Dendritic cell treated with granulocyte-macrophage colony-stimulating factor and Interleukin-4, amounts not matched to agents 40 ng/mL and 50 ng/mL, for 4 days (primary cell): ENCODE measurements at regions not wholly inside any gene's neighbourhood (a gene's known extent, or its start where the extent isn't known, plus 50 kb on each side); places are given as distances from the start of the nearest gene placed in this dataset.

Experiments used
- H3K27ac Mint-ChIP-seq: one replicate; pipeline ENCODE4 v1.8.0; 2022; ENCODE audit warnings: mild to moderate bottlenecking, mixed read lengths
- H3K27me3 Mint-ChIP-seq: one replicate; pipeline ENCODE4 v1.8.0; 2022; ENCODE audit warnings: mild to moderate bottlenecking, mixed read lengths
- H3K36me3 Mint-ChIP-seq: one replicate; pipeline ENCODE4 v1.8.0; 2022; ENCODE audit warnings: low read depth, mixed read lengths
- H3K4me1 Mint-ChIP-seq: one replicate; pipeline ENCODE4 v1.8.0; 2022; ENCODE audit warnings: low read depth, mixed read lengths
- H3K4me3 Mint-ChIP-seq: one replicate; pipeline ENCODE4 v1.8.0; 2022; ENCODE audit warnings: mild to moderate bottlenecking, moderate library complexity, mixed read lengths
- H3K9me3 Mint-ChIP-seq: one replicate; pipeline ENCODE4 v1.8.0; 2022; ENCODE audit warnings: mixed read lengths
- intact Hi-C: fragments of 100-400 bp; cut with micrococcal nuclease; formaldehyde crosslinking; loops from one replicate; pipeline ENCODE4 v1.15.0; 2022

DNA sequence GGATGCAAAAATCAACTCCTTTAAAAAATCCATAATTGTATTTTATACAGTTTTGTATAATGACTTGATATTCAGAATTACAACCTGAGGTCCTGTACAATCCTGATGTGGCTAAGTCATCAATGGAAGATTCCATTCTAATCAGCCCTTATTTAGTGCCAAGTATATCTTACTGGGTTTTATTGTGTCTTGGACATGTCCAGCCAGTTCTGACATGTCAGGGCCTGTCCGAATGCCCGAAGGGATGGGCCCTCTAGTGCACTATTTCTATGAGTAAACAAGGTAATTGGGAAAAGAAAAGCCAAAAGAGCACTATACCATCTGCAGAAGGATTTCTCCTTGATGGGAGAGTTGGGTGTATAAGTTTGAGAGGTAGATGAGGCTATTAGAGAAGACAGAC, 412.9 kb downstream of the METTL15 start:
- Mint-ChIP-seq H3K27ac (no peak overlapping the region), H3K27me3 (no peaks in the 10 kb centered on the region), H3K4me1 (no peaks in the 10 kb centered on the region), H3K4me3 (no peak overlapping the region), H3K9me3 (peaks cover 30% of the 10 kb centered on the region), H3K36me3 (no peaks in the 10 kb centered on the region)
- intact Hi-C loops, result no loop called here

DNA sequence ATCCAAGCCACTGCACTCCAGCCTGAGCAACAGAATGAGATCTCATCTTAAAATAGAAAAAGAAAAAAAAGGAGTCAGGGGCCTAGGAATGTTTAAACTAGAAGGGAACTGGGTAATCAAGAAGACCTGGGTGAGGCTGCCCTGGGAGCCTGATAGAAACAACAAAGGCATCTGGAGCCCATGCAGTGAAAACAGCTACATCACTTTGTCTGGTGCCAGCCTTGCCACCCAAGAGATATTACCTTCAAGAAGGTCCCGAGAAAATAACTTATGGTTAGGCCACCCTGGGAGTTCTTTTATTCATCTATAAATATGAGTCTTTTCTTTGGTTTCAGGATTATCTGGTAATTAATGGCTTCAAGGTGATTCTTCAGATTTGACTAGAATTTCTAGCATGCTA, 412.1 kb downstream of the METTL15 start:
- no peak overlapping the region for H3K4me3 Mint-ChIP-seq
- no peak overlapping the region for H3K27ac Mint-ChIP-seq
- H3K36me3 Mint-ChIP-seq, result no peaks in the 10 kb centered on the region
- no peaks in the 10 kb centered on the region for H3K4me1 Mint-ChIP-seq
- H3K9me3 Mint-ChIP-seq, result peaks cover 22% of the 10 kb centered on the region
- intact Hi-C loops, result no loop called here
- H3K27me3 Mint-ChIP-seq, result no peaks in the 10 kb centered on the region

DNA sequence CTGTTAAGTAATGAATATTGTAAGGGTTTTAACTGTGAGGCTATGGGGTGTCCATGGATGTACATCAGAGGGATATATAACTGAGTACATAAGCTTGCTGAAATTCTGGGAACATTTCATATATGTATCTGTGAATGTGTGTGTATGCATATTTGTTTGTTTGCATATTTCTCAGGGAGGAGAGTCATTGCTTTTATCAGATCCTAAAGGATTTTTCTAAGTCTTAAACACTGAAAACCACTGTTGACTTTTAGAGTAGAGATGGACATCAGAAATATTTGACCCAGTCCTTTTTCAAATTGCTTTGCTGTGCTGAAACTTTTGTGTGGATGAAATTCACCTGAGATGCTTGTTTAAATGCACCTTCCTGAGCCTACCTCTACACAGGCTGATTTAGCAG, 410.6 kb downstream of the METTL15 start:
- no peaks in the 10 kb centered on the region for H3K36me3 Mint-ChIP-seq

DNA sequence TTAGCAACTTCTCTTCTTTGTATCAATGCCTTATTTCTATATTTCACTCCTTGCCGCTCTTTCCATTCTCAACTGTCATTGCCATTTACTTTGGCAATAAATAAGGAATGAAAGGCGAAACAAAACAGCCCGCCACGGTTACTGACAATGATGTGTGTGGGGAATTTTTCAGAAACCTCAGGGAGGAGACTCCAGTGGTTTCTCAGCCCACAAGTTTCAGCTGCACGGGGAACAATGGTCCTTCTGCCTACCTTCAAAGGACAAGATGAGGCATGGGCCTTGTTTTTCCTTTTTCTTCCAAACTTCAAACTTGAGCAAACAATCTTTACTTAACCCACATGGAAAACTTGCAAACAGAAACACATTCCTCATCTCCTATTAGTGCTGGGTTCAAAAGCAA, 409.4 kb downstream of the METTL15 start:
- Mint-ChIP-seq H3K27me3 (no peaks in the 10 kb centered on the region), H3K4me1 (no peaks in the 10 kb centered on the region), H3K27ac (no peak overlapping the region), H3K36me3 (no peaks in the 10 kb centered on the region), H3K9me3 (peaks cover 25% of the 10 kb centered on the region), H3K4me3 (no peak overlapping the region)
- intact Hi-C loops, result no loop called here

More for the DNA sequence above, 410.6 kb downstream of the METTL15 start:
- peaks cover 13% of the 10 kb centered on the region for H3K9me3 Mint-ChIP-seq
- no peaks in the 10 kb centered on the region for H3K27me3 Mint-ChIP-seq
- no peak overlapping the region for H3K27ac Mint-ChIP-seq
- intact Hi-C loops, result no loop called here
- no peak overlapping the region for H3K4me3 Mint-ChIP-seq
- no peaks in the 10 kb centered on the region for H3K4me1 Mint-ChIP-seq

DNA sequence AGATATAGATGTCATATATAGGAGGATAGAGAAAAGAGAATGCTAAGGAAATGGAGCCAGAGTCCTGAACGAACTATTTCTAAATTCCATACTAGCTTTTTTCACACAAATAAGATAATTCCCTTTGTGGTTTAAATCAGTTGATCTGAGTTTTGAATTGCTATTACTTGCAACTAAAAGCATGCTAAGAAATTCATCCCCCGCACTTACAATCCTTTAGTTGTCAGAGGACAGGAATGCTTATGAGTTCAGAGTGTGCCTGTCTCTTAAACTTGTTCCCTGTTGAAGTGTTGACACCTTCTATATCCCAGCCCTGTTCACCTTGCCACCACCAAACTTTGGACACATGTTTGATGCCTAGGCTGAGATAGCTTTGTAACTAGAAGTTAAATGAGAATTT, 406.2 kb downstream of the METTL15 start:
- no peak overlapping the region for H3K4me3 Mint-ChIP-seq
- H3K4me1 Mint-ChIP-seq, result no peaks in the 10 kb centered on the region
- no peaks in the 10 kb centered on the region for H3K27me3 Mint-ChIP-seq
- no peak overlapping the region for H3K27ac Mint-ChIP-seq
- no peaks in the 10 kb centered on the region for H3K36me3 Mint-ChIP-seq
- intact Hi-C loops, result no loop called here
- H3K9me3 Mint-ChIP-seq, result peaks cover 41% of the 10 kb centered on the region

DNA sequence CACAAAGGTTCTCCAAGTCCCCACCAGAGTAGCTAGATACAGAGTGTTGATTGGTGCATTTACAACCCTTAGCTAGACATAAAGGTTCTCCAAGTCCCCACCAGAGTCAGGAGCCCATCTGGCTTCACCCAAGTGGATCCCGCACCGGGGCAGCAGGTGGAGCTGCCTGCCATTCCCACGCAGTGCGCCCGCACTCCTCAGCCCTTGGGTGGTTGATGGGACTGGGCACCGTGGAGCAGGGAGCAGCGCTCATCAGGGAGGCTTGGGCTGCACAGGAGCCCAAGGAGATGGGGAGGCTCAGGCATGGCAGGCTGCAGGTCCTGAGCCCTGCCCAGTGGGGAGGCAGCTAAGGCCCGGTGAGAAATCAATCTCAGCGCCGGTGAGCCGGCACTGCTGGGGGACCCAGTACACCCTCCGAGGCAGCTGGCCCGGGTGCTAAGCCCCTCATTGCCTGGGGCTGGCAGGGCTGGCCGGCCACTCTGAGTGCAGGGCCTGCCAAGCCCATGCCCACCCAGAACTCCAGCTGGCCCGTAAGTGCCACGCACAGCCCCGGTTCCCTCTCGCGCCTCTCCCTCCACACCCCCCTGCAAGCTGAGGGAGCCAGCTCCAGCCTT, 404.1 kb downstream of the METTL15 start:
- intact Hi-C loops, result no loop called here
- Mint-ChIP-seq H3K36me3 (no peaks in the 10 kb centered on the region), H3K9me3 (peaks cover 45% of the 10 kb centered on the region), H3K27ac (no peak overlapping the region), H3K27me3 (no peaks in the 10 kb centered on the region), H3K4me1 (no peaks in the 10 kb centered on the region), H3K4me3 (no peak overlapping the region)

DNA sequence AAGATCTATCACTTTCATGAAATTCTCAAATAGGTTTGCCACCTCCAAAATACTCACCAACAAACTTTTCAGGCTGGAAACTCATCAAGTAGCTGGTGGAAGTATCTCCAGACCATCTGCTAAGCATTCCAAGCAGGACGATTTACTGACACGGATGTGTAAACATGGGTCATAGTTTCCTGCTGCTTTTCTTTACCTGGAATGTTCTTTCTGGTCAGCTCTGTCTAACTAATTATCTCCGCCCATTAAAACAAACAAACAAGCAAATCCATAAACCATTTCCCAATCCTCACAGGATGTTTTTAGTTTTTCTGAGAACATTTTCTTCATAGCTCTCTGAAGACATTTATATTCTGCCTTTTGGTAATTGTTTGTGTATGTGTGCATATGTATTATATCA, 397.0 kb downstream of the METTL15 start:
- H3K4me3 Mint-ChIP-seq, result no peak overlapping the region
- no peaks in the 10 kb centered on the region for H3K36me3 Mint-ChIP-seq
- intact Hi-C loops, result no loop called here
- H3K4me1 Mint-ChIP-seq, result no peaks in the 10 kb centered on the region
- no peak overlapping the region for H3K27ac Mint-ChIP-seq
- peaks cover 31% of the 10 kb centered on the region for H3K9me3 Mint-ChIP-seq
- H3K27me3 Mint-ChIP-seq, result no peaks in the 10 kb centered on the region

DNA sequence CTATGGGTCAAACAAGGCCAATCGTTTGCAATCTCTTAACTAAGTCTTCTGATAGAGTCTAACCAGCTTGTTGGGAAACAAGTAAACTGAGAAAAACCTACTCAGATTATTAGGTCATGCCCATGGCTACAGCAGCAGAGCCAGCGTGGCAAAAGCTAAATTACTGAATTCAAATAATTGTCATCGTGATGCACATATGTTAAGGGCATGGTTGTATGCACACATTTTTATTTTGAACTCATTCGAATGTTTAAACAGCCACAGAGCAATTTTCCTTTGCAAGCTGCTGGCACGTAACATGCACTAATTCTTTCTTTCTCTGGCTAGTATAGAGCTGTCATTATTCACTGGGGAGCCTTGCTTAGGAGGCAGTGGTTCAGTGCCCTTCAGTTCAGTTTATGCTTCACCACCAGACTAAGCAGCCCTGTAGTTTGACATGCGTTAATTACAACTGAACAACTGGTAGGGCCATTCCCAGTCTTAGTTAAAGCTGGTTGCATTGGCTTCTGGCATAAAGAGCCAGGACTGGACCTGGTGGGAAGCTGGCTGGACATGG, 396.4 kb downstream of the METTL15 start:
- H3K4me3 Mint-ChIP-seq, result no peak overlapping the region
- no peak overlapping the region for H3K27ac Mint-ChIP-seq
- intact Hi-C loops, result no loop called here
- no peaks in the 10 kb centered on the region for H3K4me1 Mint-ChIP-seq
- H3K9me3 Mint-ChIP-seq, result peaks cover 31% of the 10 kb centered on the region
- no peaks in the 10 kb centered on the region for H3K27me3 Mint-ChIP-seq
- H3K36me3 Mint-ChIP-seq, result no peaks in the 10 kb centered on the region

DNA sequence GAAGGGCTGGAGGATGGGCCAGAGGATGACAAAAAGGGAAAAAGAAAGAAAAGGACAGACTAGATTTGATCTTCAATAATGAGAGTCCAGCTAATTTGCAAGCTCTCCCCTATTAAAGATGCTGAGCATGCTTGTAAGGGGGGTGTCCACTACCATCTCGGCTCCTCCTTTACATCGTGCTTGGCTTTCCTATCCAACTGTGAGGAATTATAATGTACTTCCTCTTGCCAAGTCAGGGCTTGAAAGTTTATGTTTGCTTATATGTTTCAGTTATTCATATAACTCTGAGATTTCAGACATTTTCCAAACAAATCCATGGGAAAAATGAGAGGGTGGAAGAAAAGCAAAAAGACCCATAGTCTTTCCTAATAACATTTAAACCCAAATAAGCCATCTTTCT, 387.1 kb downstream of the METTL15 start:
- no peak overlapping the region for H3K27ac Mint-ChIP-seq
- no peaks in the 10 kb centered on the region for H3K27me3 Mint-ChIP-seq
- no peaks in the 10 kb centered on the region for H3K36me3 Mint-ChIP-seq
- H3K4me3 Mint-ChIP-seq, result no peak overlapping the region
- intact Hi-C loops, result no loop called here
- no peaks in the 10 kb centered on the region for H3K4me1 Mint-ChIP-seq
- H3K9me3 Mint-ChIP-seq, result peaks cover 5% of the 10 kb centered on the region

DNA sequence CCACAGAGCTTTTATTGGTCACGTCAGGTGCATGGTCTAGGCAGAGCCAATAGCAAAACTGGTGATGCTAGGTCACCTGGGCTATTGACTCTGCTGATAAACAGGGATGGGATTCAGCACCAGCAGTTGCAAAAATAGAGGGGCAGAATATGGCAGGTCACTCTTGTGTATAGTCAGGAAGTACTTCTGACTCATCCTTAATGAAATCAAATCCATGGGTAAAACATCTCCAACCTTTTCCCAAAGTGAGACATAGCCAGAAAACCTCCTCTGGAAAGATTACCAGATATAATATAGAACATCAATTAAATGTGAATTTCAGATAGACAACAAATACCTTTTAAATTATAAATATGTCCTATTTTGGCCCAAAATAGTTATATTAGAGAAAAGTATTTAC, 383.2 kb downstream of the METTL15 start:
- Mint-ChIP-seq H3K27ac (no peak overlapping the region), H3K4me1 (no peaks in the 10 kb centered on the region), H3K9me3 (no peaks in the 10 kb centered on the region), H3K27me3 (no peaks in the 10 kb centered on the region), H3K4me3 (no peak overlapping the region), H3K36me3 (no peaks in the 10 kb centered on the region)
- intact Hi-C loops, result no loop called here

DNA sequence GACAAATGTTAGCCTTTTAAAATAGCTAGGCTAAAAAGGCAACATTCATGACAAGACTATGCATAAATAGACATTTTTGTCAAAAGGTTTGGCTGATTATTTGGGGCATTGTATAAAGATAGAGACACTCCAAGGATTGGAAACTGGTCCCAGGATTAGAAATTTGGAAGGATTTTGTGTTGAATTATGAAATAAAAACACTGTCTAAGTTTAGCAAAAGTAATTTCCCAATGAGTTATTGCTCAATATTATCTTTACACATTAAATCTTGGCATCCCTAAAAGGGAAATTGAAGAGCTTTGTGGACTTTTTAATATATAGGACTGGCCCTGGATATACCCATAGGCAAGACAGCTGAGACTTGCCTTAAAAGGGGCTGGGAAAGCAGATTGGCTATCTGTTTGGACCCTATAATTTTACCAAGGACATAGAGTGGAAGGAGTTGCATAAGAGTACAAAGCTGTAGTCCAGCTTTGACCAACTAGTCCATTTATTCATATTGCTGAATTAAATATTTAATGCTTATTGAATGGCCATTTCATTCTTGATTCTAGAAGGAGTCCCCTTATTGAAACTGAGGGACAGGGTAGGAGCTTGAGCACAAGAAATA, 382.7 kb downstream of the METTL15 start:
- Mint-ChIP-seq H3K27ac (no peak overlapping the region), H3K4me1 (no peaks in the 10 kb centered on the region), H3K4me3 (no peak overlapping the region), H3K9me3 (no peaks in the 10 kb centered on the region), H3K27me3 (no peaks in the 10 kb centered on the region), H3K36me3 (no peaks in the 10 kb centered on the region)
- intact Hi-C loops, result no loop called here

DNA sequence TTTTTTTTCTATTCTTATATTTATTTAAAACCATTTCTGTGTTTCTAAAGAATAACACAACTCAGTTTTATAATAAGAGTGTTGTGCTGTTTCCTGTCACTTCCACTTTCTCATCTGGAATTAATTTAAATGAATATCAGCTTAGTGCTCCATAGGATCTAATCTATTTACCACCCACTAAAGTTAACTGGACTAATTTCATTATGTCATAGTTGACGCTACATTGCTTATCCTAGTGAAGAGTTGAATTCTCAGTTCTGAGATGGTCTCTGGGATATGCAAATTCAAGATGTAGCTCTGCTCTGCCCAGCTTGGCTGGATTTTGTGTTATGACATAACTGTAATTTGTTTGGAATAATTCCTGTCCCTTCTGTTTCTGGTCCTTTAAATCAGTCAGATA, 380.1 kb downstream of the METTL15 start:
- no peaks in the 10 kb centered on the region for H3K27me3 Mint-ChIP-seq
- no peaks in the 10 kb centered on the region for H3K36me3 Mint-ChIP-seq
- H3K4me1 Mint-ChIP-seq, result no peaks in the 10 kb centered on the region
- no peak overlapping the region for H3K4me3 Mint-ChIP-seq
- intact Hi-C loops, result no loop called here
- H3K9me3 Mint-ChIP-seq, result no peaks in the 10 kb centered on the region
- H3K27ac Mint-ChIP-seq, result no peak overlapping the region

DNA sequence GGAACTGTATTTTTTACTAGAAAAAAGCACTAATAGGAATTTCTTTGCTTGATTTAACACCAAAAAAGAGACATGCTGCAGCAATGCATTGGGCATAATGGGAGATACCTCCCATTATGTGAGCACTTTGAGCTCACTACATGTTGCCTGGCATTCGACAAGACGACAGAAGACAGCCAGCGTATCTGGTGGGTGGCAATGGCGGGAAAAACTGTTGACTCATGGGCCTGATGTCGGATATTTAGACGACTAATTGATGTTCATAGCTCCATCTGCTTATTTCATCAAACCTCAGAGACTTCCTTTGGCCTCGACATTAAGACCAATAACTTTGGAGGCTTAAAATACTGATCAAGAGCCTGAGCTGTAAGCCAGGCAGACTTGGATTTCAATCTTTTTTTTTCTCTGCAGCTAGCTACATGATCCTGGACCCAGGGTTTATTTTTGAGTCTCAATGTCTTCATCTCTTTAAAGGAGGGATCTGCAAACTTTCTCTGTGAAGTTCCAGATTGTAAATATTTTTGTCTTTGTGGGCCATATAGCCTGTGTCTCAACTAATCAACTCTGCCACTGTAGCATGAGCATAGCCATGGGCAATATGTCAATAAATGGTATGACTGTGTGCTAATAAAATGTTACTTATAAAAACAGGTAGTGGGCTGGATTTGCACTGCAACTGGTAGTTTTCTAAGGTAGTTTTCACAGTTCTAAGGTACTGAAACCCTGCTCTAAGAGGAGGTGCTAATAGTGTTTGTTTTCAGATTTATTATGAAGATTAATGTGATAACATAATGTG, 375.1 kb downstream of the METTL15 start:
- no peak overlapping the region for H3K27ac Mint-ChIP-seq
- intact Hi-C loops, result no loop called here

DNA sequence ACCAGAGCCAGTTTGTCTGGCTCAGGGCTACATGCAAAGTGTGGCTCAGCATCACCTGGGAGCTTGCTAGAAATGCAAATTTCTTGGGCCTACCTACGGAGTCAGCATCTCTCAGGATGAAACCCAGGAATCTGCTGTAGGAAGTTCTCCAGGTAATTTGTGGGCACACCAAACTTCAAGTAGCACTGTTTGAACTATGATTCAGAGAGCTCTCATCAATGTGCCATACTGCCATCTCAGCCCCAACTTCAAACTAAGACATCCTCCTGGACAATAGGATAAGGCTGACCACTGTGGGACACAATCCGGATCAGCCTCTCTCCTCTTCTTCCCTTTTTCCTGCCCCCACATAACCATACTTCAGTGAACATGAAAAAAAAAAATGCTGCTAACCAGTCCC, 374.5 kb downstream of the METTL15 start:
- no peaks in the 10 kb centered on the region for H3K4me1 Mint-ChIP-seq
- H3K27ac Mint-ChIP-seq, result no peak overlapping the region
- no peaks in the 10 kb centered on the region for H3K36me3 Mint-ChIP-seq
- no peaks in the 10 kb centered on the region for H3K27me3 Mint-ChIP-seq
- intact Hi-C loops, result no loop called here
- peaks cover 8% of the 10 kb centered on the region for H3K9me3 Mint-ChIP-seq
- no peak overlapping the region for H3K4me3 Mint-ChIP-seq

More for the DNA sequence above, 375.1 kb downstream of the METTL15 start:
- Mint-ChIP-seq H3K4me1 (no peaks in the 10 kb centered on the region), H3K9me3 (peaks cover 5% of the 10 kb centered on the region), H3K36me3 (no peaks in the 10 kb centered on the region), H3K4me3 (no peak overlapping the region), H3K27me3 (no peaks in the 10 kb centered on the region)
